Activated naive CD4-positive, alpha-beta T cell (primary cell): ENCODE measurements at regions not wholly inside any gene's neighbourhood (a gene's known extent, or its start where the extent isn't known, plus 50 kb on each side); places are given as distances from the start of the nearest gene placed in this dataset.

ENCODE experiments used
- DNase-seq, 4 experiments: peaks; one replicate each; lab custom pipeline; 2025; lab: John Stamatoyannopoulos, UW

GRCh38 chr2:12587729-12588522 is 128.8 kb upstream of the TRIB2 start:
- no peak for DNase-seq

- DNase-seq: no peak
These were observed 127.8 kb upstream of the TRIB2 start for GRCh38 chr2:12588986-12589385.

DNA sequence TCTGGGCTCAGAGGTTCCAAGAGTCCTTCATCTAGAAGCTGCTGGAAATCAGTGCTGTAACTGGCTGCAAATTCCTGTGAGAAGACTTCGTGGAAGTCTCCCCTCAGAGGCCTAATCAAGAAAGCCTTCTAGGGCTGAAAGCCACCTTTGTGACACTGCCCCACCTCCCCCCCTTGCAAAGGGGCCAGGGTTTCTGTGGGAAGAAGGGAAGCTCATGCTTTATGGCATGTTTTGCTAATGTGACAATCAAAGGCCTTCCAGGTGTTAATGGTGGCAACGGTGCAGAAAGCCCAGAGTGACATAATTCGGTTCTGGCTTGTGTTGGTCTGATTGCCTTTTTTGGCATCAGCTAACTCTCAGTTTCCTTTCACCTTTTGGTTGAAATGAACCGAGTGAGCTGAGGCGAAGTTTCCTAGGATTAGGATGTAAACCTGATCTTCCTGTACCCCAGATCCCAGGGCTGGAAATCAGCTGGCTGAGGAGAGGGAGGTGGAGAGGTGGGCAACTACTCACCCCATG is 126.9 kb upstream of the TRIB2 start:
- no peak for DNase-seq

DNA sequence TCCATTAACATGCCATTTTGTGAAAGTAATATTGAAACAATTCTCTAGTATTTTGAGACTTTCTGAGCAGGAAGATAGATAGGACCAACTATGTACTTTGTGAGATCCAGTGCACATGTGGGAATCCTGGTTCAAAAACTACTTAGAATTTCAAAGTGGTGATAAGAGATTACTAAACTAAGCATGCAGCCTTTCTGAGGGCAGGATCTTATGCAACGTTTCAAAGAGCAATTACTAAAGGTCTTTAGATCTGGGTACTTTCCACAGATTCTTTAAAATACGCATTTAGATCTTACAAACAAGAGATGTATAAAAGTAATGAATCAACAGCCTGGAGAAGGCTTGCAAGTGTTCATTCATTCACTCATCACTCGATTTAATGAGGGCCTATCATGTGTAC is 124.4 kb upstream of the TRIB2 start:
- no peak for DNase-seq

DNA sequence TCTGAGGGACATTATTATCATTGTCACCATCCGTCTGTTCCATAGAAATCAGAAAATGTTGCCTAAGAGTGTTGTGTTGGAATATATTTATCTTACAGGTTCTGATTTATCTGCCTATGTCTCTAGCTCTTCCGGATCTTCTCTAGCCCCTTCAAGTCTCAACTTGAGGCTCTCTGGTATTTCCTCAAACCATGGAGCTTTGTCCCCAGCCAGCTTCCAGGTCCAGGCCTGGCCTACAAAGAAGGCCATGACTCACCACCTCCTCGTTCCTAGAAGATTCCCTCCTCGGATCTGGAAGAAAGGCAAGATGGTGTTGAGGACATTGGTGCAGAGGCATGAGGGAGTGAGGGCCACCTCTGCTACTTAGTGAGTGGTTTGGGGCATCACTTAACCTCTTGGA is 122.1 kb upstream of the TRIB2 start:
- DNase-seq: no peak

GRCh38 chr2:12596771-12597170 is 120.0 kb upstream of the TRIB2 start:
- no peak for DNase-seq

DNA sequence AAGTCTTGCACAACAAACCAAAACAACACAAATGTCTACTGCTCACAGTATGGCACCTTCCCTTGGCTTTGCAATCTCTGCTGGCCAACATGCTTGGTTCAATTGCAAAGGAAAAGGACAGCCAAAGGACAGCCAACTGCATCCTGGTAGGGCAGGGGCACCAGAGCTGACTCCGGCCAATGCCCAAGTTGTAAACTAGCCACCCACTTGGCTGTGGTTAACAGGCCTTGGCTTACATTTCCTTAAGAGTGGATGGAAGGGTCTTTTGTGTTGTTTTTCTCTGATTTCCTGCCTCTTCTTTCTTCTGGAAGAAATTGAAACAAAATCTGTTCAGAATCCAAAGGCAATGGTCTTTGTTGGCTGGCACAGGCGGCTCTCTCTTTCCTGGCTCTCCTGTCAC is 119.1 kb upstream of the TRIB2 start:
- no peak for DNase-seq

GRCh38 chr2:12602661-12603060 is 114.1 kb upstream of the TRIB2 start:
- DNase-seq: no peak

DNA sequence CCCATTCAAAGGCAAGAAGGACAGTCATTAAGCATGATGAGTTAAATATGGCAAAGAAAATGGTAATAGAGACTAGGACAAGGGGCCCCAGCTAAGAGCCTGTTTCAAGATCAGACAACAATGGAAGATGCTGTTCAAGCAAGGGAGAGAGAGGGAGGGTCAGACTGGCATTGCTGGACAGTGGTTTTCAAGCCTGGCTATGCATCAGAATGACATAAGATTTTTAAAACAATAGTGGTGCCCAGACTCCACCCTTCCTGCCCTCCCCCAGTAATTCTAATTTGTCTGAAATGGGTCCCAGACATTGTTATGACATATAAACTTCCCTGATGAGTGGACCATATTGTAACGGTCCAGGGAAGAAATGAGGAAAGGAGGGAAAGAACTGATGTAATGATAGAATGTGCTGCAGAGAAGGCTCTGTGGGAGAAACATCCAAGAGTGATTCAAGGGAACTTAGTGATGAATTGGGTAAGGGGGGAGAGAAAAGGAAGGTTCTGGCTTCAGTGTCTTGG is 112.9 kb upstream of the TRIB2 start:
- DNase-seq: no peak

GRCh38 chr2:12604341-12604740 is 112.4 kb upstream of the TRIB2 start:
- DNase-seq: no peak

DNA sequence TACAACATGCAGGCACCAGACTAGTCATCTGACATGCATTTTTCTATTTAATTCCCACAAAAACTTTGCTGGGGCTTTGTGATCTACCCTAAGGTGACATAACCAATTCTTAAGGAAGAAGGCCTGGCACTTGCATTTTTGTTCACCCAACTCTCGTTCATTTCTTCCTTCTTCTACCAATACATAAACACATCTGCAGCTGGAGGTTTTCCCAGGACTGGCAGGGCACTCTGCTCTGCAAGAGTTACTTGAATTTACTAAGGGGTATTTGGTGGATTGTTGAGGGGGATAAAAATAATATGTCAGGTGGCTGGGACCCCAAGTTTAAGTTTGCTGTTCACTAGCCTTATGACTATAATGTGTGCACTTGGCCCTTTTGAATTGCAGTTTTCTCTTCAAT is 111.4 kb upstream of the TRIB2 start:
- no peak for DNase-seq

GRCh38 chr2:12605936-12606335 is 110.8 kb upstream of the TRIB2 start:
- no peak for DNase-seq

- DNase-seq: no peak
These were observed 110.2 kb upstream of the TRIB2 start for GRCh38 chr2:12606472-12607000.

DNA sequence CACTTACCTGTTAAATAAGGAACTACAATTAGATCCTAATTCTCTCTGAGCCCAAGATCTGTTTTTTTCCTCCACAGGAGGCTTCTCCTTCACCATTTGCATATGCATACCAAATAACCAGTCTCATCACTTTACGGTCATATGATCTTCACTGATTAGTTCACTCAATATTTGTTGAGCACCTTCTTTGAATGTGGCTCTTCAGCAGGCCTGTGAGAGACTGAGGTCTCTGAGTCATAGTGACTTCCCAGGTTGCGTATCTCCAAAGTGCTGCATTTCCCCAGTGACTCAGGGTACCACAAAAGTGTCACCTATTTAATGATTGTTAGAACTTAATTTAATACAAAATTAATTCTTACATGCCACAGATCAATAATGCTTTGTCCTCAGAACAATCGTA is 108.8 kb upstream of the TRIB2 start:
- no peak for DNase-seq

DNA sequence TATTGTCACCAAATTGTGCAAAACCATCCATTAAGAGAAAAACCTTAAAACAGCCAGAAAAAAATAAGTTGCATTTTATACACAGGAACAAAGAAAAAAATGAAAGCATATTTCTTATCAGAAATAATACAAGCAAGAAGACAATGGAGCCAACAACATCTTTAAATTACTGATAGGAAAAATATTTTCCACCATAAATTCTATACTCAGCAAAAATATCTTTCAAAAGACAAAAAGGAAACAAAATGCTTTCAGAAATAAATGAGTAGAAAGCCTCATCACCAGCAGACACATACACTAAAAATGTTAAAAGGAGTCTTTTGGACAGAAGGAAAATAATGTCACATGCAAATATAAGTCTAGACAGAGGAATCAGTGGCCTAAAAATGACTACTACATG is 106.4 kb upstream of the TRIB2 start:
- DNase-seq: no peak

DNA sequence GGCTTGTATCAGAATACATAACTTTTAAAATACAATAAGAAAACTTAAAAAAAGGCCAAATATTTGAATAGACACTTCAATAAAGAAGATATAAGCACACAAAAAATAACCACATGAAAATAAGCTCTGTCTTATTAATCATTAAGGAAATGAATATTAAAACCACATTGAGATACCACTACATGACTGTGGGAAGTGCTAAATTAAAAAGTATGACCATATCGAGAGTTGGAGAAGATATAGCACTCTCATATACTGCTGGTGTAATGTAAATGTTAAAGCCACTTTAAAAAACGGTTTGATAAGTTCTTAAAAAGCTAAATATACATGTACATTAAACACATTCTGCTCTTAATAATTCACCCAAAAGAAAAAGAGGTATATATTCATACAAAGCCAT is 104.6 kb upstream of the TRIB2 start:
- DNase-seq: no peak

DNA sequence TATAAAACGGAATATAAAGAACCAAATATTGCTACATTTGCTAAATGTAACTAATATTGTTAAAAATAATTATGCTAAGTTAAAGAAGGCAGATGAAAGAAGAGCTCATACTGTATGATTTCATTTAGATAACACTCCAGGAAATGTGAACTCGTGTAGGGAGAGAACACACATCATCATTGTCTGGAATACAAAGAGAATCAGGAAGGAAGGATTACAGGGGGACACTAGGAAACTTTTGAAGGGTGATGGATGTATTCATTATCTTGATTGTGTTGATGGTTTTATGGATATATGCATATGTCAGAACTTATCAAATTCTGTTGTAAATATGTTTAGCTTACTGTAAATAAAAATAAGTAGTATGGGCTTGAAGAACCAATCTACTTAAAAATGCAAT is 104.1 kb upstream of the TRIB2 start:
- no peak for DNase-seq

GRCh38 chr2:12613137-12613835 is 103.5 kb upstream of the TRIB2 start:
- DNase-seq: no peak

DNA sequence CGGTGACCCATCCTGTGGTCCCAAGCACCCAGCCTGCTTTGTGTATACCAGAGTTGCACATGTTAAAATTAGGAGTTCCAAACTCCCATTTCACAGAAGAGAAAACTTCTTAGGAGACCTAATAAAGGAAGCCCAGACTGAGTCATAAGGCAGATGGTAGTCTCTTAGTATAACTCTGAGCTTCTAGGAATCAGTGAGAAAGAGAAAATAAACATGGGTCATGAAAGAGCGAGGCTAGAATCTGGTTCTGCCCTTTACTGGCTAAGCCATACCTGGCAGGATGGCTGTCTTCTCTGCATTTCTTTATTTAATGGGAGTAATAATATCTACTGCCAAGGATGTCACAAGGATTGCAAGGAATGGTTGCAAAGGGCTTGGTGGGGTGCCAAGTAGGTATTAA is 101.2 kb upstream of the TRIB2 start:
- DNase-seq: no peak

DNA sequence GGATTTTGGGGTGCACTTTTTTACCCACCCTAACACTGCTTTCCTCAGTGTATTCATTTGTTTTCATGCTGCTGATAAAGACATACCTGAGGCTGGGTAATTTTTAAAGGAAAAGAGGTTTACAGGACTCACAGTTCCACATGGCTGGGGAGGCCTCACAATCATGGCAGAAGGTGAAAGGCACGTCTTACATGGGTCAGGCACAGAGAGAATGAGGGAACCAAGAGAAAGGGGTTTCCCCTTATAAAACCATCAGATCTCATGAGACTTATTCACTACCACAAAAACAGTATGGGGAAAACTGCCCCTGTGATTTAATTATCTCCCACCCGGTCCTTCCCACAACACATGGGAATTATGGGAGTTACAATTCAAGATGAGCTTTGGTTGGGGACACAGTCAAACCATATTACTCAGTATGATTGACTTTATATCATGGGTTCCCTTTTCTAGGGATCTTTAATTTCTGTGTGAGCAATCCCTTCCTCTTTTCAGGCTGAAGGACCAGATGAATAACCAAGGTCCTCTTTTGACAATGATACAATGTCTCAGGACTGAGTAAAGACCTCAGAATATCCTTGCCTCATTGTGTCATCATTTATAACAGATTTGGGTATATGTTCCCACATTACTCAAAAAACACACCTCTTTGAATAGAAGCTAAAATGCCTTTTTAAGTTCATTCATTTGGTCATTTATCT is 100.1 kb upstream of the TRIB2 start:
- DNase-seq: no peak

- DNase-seq: no peak
These were observed 99.4 kb upstream of the TRIB2 start for GRCh38 chr2:12617366-12617765.

DNA sequence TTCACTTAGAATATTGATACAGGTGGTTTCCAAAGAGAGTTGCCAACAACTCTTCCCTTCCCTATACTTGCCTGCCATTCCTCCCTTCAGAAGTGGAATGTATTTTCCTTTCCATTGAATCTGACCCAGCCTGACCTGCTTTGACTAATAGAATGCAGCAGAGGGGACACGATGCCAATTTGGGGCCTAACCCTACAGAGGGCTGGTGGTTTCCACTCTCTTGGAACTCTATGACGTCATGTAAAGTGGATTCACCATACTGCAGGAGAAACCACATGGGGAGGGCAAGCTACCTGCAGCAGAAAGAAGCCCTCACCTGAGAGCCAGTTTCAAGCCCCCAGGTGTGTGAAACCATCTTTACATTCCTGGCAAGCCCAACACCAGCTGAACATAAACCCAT is 98.9 kb upstream of the TRIB2 start:
- DNase-seq: no peak
